WTC11 (cell line): ENCODE measurements at regions not wholly inside any gene's neighbourhood (a gene's known extent, or its start where the extent isn't known, plus 50 kb on each side); places are given as distances from the start of the nearest gene placed in this dataset.

Experiments used
- ATAC-seq: fragments of 200-7000 bp; cut with Tn5 transposase; 2 replicates; pipeline ENCODE4 v1.10.0; 2021; ENCODE audit warnings: mild to moderate bottlenecking, moderate library complexity
- CTCF ChIA-PET: fragments of 300-600 bp; sonication (Branson Sonifier 250); formaldehyde crosslinking; loops from one replicate; lab custom pipeline; 2021; ENCODE audit warnings: antibody characterized with exemption; lab: Charles Lee
- POLR2A ChIA-PET: fragments of 350-600 bp; sonication (Branson Sonifier 250); formaldehyde crosslinking; loops from one replicate; lab custom pipeline; 2021; ENCODE audit warnings: antibody characterized with exemption; lab: Charles Lee
- DNase-seq: peaks from one replicate; pipeline ENCODE4 v3.0.0; 2021; ENCODE audit warnings: low spot score
- H3K27ac Mint-ChIP-seq: 2 replicates; pipeline ENCODE4 v1.8.0; 2021; ENCODE audit warnings: mixed read lengths
- H3K27me3 Mint-ChIP-seq: 2 replicates; pipeline ENCODE4 v1.8.0; 2021; ENCODE audit warnings: low read depth, mild to moderate bottlenecking, moderate library complexity, mixed read lengths
- H3K36me3 Mint-ChIP-seq: 2 replicates; pipeline ENCODE4 v1.8.0; 2021; ENCODE audit warnings: mixed read lengths
- H3K4me1 Mint-ChIP-seq: 2 replicates; pipeline ENCODE4 v1.8.0; 2022; ENCODE audit warnings: mixed read lengths
- H3K4me3 Mint-ChIP-seq: 2 replicates; pipeline ENCODE4 v1.8.0; 2021; ENCODE audit warnings: mild to moderate bottlenecking, moderate library complexity, mixed read lengths
- H3K9me3 Mint-ChIP-seq: 2 replicates; pipeline ENCODE4 v1.8.0; 2021; ENCODE audit warnings: mixed read lengths
- AR ChIP-seq: fragments of 250-450 bp; sonication (Bioruptor Pico); IDR thresholded peaks from 2 replicates; pipeline ENCODE4 v1.9.0; 2021; ENCODE audit warnings: mild to moderate bottlenecking
- ATF3 ChIP-seq: sonication (generic); formaldehyde crosslinking; conservative IDR thresholded peaks from 2 replicates; pipeline ENCODE4 v1.8.1; 2022; ENCODE audit warnings: mild to moderate bottlenecking, missing genetic modification reagents
- ATF6 ChIP-seq: sonication (generic); formaldehyde crosslinking; IDR thresholded peaks from 2 replicates; pipeline ENCODE4 v1.8.1; 2023; ENCODE audit warnings: mild to moderate bottlenecking, missing genetic modification reagents
- CDX4 ChIP-seq: fragments of 250-450 bp; sonication (Bioruptor Pico); IDR thresholded peaks from 2 replicates; pipeline ENCODE4 v1.9.0; 2021; ENCODE audit warnings: moderate library complexity, mild to moderate bottlenecking, inconsistent platforms, borderline replicate concordance
- E2F5 ChIP-seq: sonication (generic); formaldehyde crosslinking; IDR thresholded peaks from 2 replicates; pipeline ENCODE4 v1.8.1; 2022; ENCODE audit warnings: mild to moderate bottlenecking, moderate library complexity, missing genetic modification reagents
- ELF4 ChIP-seq: sonication (generic); formaldehyde crosslinking; IDR thresholded peaks from 2 replicates; pipeline ENCODE4 v1.8.1; 2022; ENCODE audit warnings: low read depth, mild to moderate bottlenecking, moderate library complexity, missing genetic modification reagents
- ERG ChIP-seq: fragments of 250-450 bp; sonication (Bioruptor Pico); IDR thresholded peaks from 2 replicates; pipeline ENCODE4 v1.8.0; 2021; ENCODE audit warnings: mild to moderate bottlenecking
- FOXK1 ChIP-seq: sonication (generic); formaldehyde crosslinking; IDR thresholded peaks from 2 replicates; pipeline ENCODE4 v1.8.0; 2022; ENCODE audit warnings: mild to moderate bottlenecking, moderate library complexity, missing genetic modification reagents
- GRHL2 ChIP-seq: fragments of 250-450 bp; sonication (Bioruptor Pico); IDR thresholded peaks from 2 replicates; pipeline ENCODE4 v1.8.0; 2022; ENCODE audit warnings: mild to moderate bottlenecking, moderate library complexity; ENCODE audit not compliant: insufficient replicate concordance, severe bottlenecking
- GTF2I ChIP-seq: fragments of 250-450 bp; sonication (Bioruptor Pico); conservative IDR thresholded peaks from 2 replicates; pipeline ENCODE4 v1.4.0; 2021; ENCODE audit warnings: mild to moderate bottlenecking
- JAZF1 ChIP-seq: fragments of 250-450 bp; sonication (Bioruptor Pico); IDR thresholded peaks from 2 replicates; pipeline ENCODE4 v1.9.0; 2021; ENCODE audit warnings: moderate library complexity, mild to moderate bottlenecking, inconsistent platforms
- JUN ChIP-seq: sonication (generic); formaldehyde crosslinking; IDR thresholded peaks from 2 replicates; pipeline ENCODE4 v1.8.0; 2023; ENCODE audit warnings: mild to moderate bottlenecking, missing genetic modification reagents
- MYBL2 ChIP-seq: sonication (generic); formaldehyde crosslinking; IDR thresholded peaks from 2 replicates; pipeline ENCODE4 v1.8.1; 2023; ENCODE audit warnings: mild to moderate bottlenecking, moderate library complexity, missing genetic modification reagents
- NFATC4 ChIP-seq: fragments of 250-450 bp; sonication (Bioruptor Pico); IDR thresholded peaks from 2 replicates; pipeline ENCODE4 v1.9.0; 2021; ENCODE audit warnings: mild to moderate bottlenecking
- NR1H2 ChIP-seq: sonication (generic); formaldehyde crosslinking; IDR thresholded peaks from 2 replicates; pipeline ENCODE4 v1.9.0; 2021; ENCODE audit warnings: mild to moderate bottlenecking, moderate library complexity, missing genetic modification reagents
- NR2C2 ChIP-seq: sonication (generic); formaldehyde crosslinking; IDR thresholded peaks from 2 replicates; pipeline ENCODE4 v1.8.0; 2022; ENCODE audit warnings: mild to moderate bottlenecking, missing genetic modification reagents
- OVOL2 ChIP-seq: fragments of 250-450 bp; sonication (Bioruptor Pico); IDR thresholded peaks from 2 replicates; pipeline ENCODE4 v1.9.0; 2021; ENCODE audit warnings: mild to moderate bottlenecking, borderline replicate concordance
- PRRX2 ChIP-seq: fragments of 250-450 bp; sonication (Bioruptor Pico); IDR thresholded peaks from 2 replicates; pipeline ENCODE4 v1.8.0; 2021; ENCODE audit warnings: mild to moderate bottlenecking
- SMAD3 ChIP-seq: sonication (generic); formaldehyde crosslinking; IDR thresholded peaks from 2 replicates; pipeline ENCODE4 v1.8.0; 2022; ENCODE audit warnings: missing genetic modification reagents, mild to moderate bottlenecking, borderline replicate concordance
- SP1 ChIP-seq: sonication (generic); formaldehyde crosslinking; conservative IDR thresholded peaks from 2 replicates; pipeline ENCODE4 v1.8.1; 2022; ENCODE audit warnings: missing genetic modification reagents
- TEAD1 ChIP-seq: sonication (generic); formaldehyde crosslinking; IDR thresholded peaks from 2 replicates; pipeline ENCODE4 v1.8.0; 2022; ENCODE audit warnings: mild to moderate bottlenecking, missing genetic modification reagents
- TEAD4 ChIP-seq: sonication (generic); formaldehyde crosslinking; IDR thresholded peaks from 2 replicates; pipeline ENCODE4 v1.8.0; 2022; ENCODE audit warnings: mild to moderate bottlenecking, missing genetic modification reagents
- ZNF121 ChIP-seq: sonication (generic); formaldehyde crosslinking; IDR thresholded peaks from 2 replicates; pipeline ENCODE4 v1.8.0; 2023; ENCODE audit warnings: missing genetic modification reagents
- ZNF138 ChIP-seq: sonication (generic); formaldehyde crosslinking; conservative IDR thresholded peaks from 2 replicates; pipeline ENCODE4 v1.8.1; 2022; ENCODE audit warnings: mild to moderate bottlenecking, moderate library complexity, missing genetic modification reagents
- ZNF219 ChIP-seq: sonication (generic); formaldehyde crosslinking; IDR thresholded peaks from 2 replicates; pipeline ENCODE4 v1.8.0; 2023; ENCODE audit warnings: missing genetic modification reagents, mild to moderate bottlenecking, borderline replicate concordance
- ZNF396 ChIP-seq: fragments of 250-450 bp; sonication (Bioruptor Pico); IDR thresholded peaks from 2 replicates; pipeline ENCODE4 v1.8.0; 2021; ENCODE audit warnings: mild to moderate bottlenecking, moderate library complexity, borderline replicate concordance
- ZNF416 ChIP-seq: fragments of 250-450 bp; sonication (Bioruptor Pico); IDR thresholded peaks from 2 replicates; pipeline ENCODE4 v1.9.0; 2021; ENCODE audit warnings: mild to moderate bottlenecking, inconsistent platforms
- ZSCAN18 ChIP-seq: fragments of 250-450 bp; sonication (Bioruptor Pico); IDR thresholded peaks from 2 replicates; pipeline ENCODE4 v2.1.2; 2022; ENCODE audit warnings: mild to moderate bottlenecking, moderate library complexity

GRCh38 chr13:50706505-50706904 lies 137.0 kb downstream of the DLEU7 start:
- no peak overlapping the region for H3K4me3 Mint-ChIP-seq
- TF ChIP-seq MYBL2 (CRISPR knock-in tag) (no peak), NFATC4 (CRISPR knock-in tag) (no peak), ATF3 (CRISPR knock-in tag) (no peak), E2F5 (no peak), ERG (no peak), ZNF416 (no peak), TEAD4 (CRISPR knock-in tag) (no peak), ATF6 (CRISPR knock-in tag) (no peak), JUN (no peak), SP1 (CRISPR knock-in tag) (no peak), ZNF121 (CRISPR knock-in tag) (no peak), AR (no peak), CDX4 (no peak), GTF2I (CRISPR knock-in tag) (no peak), PRRX2 (CRISPR knock-in tag) (no peak), ZNF138 (CRISPR knock-in tag) (no peak), GRHL2 (CRISPR knock-in tag) (no peak), NR1H2 (no peak)
- H3K27ac Mint-ChIP-seq, result no peak overlapping the region
- DNase-seq (no peak), ATAC-seq (no peak)
- no peaks in the 10 kb centered on the region for H3K27me3 Mint-ChIP-seq
- POLR2A ChIA-PET, result no interaction called here
- CTCF ChIA-PET, result interaction anchor here (0.7 kb wide), 1 partner anchor 1058 kb away, joined by 3 read pairs; no protein-coding TSS in a partner anchor
- no peaks in the 10 kb centered on the region for H3K9me3 Mint-ChIP-seq
- peaks cover 17% of the 10 kb centered on the region for H3K4me1 Mint-ChIP-seq
- no peaks in the 10 kb centered on the region for H3K36me3 Mint-ChIP-seq

- no peaks in the 10 kb centered on the region for H3K36me3 Mint-ChIP-seq
- no peaks in the 10 kb centered on the region for H3K9me3 Mint-ChIP-seq
- CTCF ChIA-PET, result no interaction called here
- POLR2A ChIA-PET, result no interaction called here
- no peaks in the 10 kb centered on the region for H3K27me3 Mint-ChIP-seq
- no peak overlapping the region for H3K27ac Mint-ChIP-seq
- H3K4me1 Mint-ChIP-seq, result peaks cover 10% of the 10 kb centered on the region
- H3K4me3 Mint-ChIP-seq, result no peak overlapping the region
- DNase-seq (no peak), ATAC-seq (no peak)
- TF ChIP-seq ZSCAN18 (CRISPR knock-in tag), result no peak
- no peak for TF ChIP-seq ZNF121 (CRISPR knock-in tag)
- no peak for TF ChIP-seq JAZF1 (CRISPR knock-in tag)
- TF ChIP-seq ZNF396 (CRISPR knock-in tag), result no peak
- TF ChIP-seq TEAD4 (CRISPR knock-in tag), result no peak
- TF ChIP-seq CDX4, result no peak
- TF ChIP-seq ZNF138 (CRISPR knock-in tag), result no peak
- TF ChIP-seq TEAD1, result no peak
- TF ChIP-seq ELF4 (CRISPR knock-in tag), result no peak
- no peak for TF ChIP-seq SMAD3 (CRISPR knock-in tag)
- TF ChIP-seq OVOL2, result no peak
- no peak for TF ChIP-seq FOXK1 (CRISPR knock-in tag)
- TF ChIP-seq ZNF219, result no peak
- TF ChIP-seq NR2C2 (CRISPR knock-in tag), result no peak
Observed at GRCh38 chr13:50707628-50708027, 135.9 kb downstream of the DLEU7 start.
